Glutamatergic neuron (in vitro differentiated cells): ENCODE measurements at regions not wholly inside any gene's neighbourhood (a gene's known extent, or its start where the extent isn't known, plus 50 kb on each side); places are given as distances from the start of the nearest gene placed in this dataset.

Experiments used
- DNase-seq: peaks from one replicate; pipeline ENCODE4 v3.0.0; 2022
- H3K27ac Mint-ChIP-seq: one replicate; pipeline ENCODE4 v1.8.0; 2020; ENCODE audit warnings: mild to moderate bottlenecking, mixed read lengths, inconsistent platforms; ENCODE audit not compliant: unreplicated experiment
- H3K27me3 Mint-ChIP-seq: one replicate; pipeline ENCODE4 v1.8.0; 2020; ENCODE audit warnings: mild to moderate bottlenecking, moderate library complexity, mixed read lengths, inconsistent platforms; ENCODE audit not compliant: unreplicated experiment
- H3K36me3 Mint-ChIP-seq: one replicate; pipeline ENCODE4 v1.8.0; 2020; ENCODE audit warnings: mild to moderate bottlenecking, mixed read lengths, inconsistent platforms; ENCODE audit not compliant: unreplicated experiment
- H3K4me1 Mint-ChIP-seq: one replicate; pipeline ENCODE4 v1.8.0; 2020; ENCODE audit warnings: mild to moderate bottlenecking, low read depth, mixed read lengths, inconsistent platforms; ENCODE audit not compliant: unreplicated experiment
- H3K4me3 Mint-ChIP-seq: one replicate; pipeline ENCODE4 v1.8.0; 2020; ENCODE audit warnings: mild to moderate bottlenecking, mixed read lengths, inconsistent platforms; ENCODE audit not compliant: unreplicated experiment
- H3K9me3 Mint-ChIP-seq: one replicate; pipeline ENCODE4 v1.8.0; 2020; ENCODE audit warnings: mild to moderate bottlenecking, moderate library complexity, mixed read lengths, inconsistent platforms; ENCODE audit not compliant: unreplicated experiment
- CTCF ChIP-seq: fragments of 200-600 bp; sonication (generic); IDR thresholded peaks from one replicate; pipeline ENCODE4 v1.5.0; 2021; ENCODE audit not compliant: partially characterized antibody, unreplicated experiment

- H3K27me3 Mint-ChIP-seq = no peaks in the 10 kb centered on the region
- H3K36me3 Mint-ChIP-seq = no peaks in the 10 kb centered on the region
- H3K9me3 Mint-ChIP-seq = peaks cover 4% of the 10 kb centered on the region
- no peaks in the 10 kb centered on the region for H3K4me1 Mint-ChIP-seq
- DNase-seq = no peak
- TF ChIP-seq CTCF = no peak
- no peak overlapping the region for H3K4me3 Mint-ChIP-seq
- H3K27ac Mint-ChIP-seq = no peak overlapping the region
Measured at GRCh38 chr6:54451516-54451915, 143.3 kb downstream of the TINAG start.

GRCh38 chr6:54463354-54464024 is 155.2 kb downstream of the TINAG start:
- no peak overlapping the region for H3K27ac Mint-ChIP-seq
- TF ChIP-seq CTCF = no peak
- peaks cover 3% of the 10 kb centered on the region for H3K4me1 Mint-ChIP-seq
- no peak overlapping the region for H3K4me3 Mint-ChIP-seq
- no peaks in the 10 kb centered on the region for H3K27me3 Mint-ChIP-seq
- H3K36me3 Mint-ChIP-seq = no peaks in the 10 kb centered on the region
- H3K9me3 Mint-ChIP-seq = no peaks in the 10 kb centered on the region
- DNase-seq = no peak

GRCh38 chr6:54465649-54466300 is 157.5 kb downstream of the TINAG start:
- Mint-ChIP-seq H3K9me3 (no peaks in the 10 kb centered on the region), H3K36me3 (no peaks in the 10 kb centered on the region), H3K4me1 (peaks cover 3% of the 10 kb centered on the region), H3K27ac (no peak overlapping the region), H3K27me3 (no peaks in the 10 kb centered on the region), H3K4me3 (no peak overlapping the region)
- DNase-seq = no peak
- no peak for TF ChIP-seq CTCF

GRCh38 chr6:54467384-54467783 is 159.1 kb downstream of the TINAG start:
- Mint-ChIP-seq H3K36me3 (no peaks in the 10 kb centered on the region), H3K27ac (no peak overlapping the region), H3K4me1 (peaks cover 3% of the 10 kb centered on the region), H3K4me3 (no peak overlapping the region), H3K27me3 (no peaks in the 10 kb centered on the region), H3K9me3 (no peaks in the 10 kb centered on the region)
- no peak for DNase-seq
- TF ChIP-seq CTCF = no peak

GRCh38 chr6:54473328-54473727 is 165.1 kb downstream of the TINAG start:
- Mint-ChIP-seq H3K27me3 (no peaks in the 10 kb centered on the region), H3K27ac (no peak overlapping the region), H3K9me3 (no peaks in the 10 kb centered on the region), H3K4me3 (no peak overlapping the region), H3K4me1 (no peaks in the 10 kb centered on the region), H3K36me3 (no peaks in the 10 kb centered on the region)
- no peak for TF ChIP-seq CTCF
- DNase-seq = no peak
